PC-3 (cell line): ENCODE measurements at regions not wholly inside any gene's neighbourhood (a gene's known extent, or its start where the extent isn't known, plus 50 kb on each side); places are given as distances from the start of the nearest gene placed in this dataset.

Source experiments
- CTCF ChIP-seq: fragments of 300-600 bp; sonication (generic); conservative IDR thresholded peaks from 2 replicates; pipeline ENCODE4 v1.5.1; 2017; ENCODE audit warnings: antibody characterized with exemption, low read depth, mild to moderate bottlenecking, low read length
- EZH2phosphoT487 ChIP-seq: fragments of 300-600 bp; sonication (generic); IDR thresholded peaks from 2 replicates; pipeline ENCODE4 v1.6.1; 2018; ENCODE audit warnings: mild to moderate bottlenecking, antibody characterized with exemption, low read length, borderline replicate concordance

DNA sequence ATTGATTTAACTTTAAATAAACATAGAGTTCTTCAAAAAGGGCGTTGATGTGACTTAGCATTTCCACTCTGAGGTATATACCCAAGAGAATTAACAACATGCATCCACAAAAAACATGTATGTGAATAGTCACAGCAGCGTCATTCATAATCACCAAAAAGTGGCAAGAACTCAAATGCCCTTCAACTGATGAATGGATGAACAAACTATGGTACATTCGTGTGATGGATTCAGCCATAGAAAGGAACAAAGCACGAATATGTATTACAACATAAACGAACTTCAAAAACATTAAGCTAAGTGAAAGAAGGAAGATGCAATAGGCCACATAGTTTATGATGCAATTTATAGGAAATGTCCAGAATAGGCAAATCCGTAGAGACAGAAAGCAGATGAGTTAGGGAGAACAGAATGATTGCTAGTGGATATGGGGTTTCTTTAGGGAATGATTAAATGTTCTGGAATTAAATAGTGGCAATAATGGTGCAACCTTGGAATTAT, 72.3 kb upstream of the UQCRFS1 start:
- TF ChIP-seq CTCF = no peak
- TF ChIP-seq EZH2phosphoT487 = no peak
